ENCODE measurements at regions not wholly inside any gene's neighbourhood (a gene's known extent, or its start where the extent isn't known, plus 50 kb on each side); places are given as distances from the start of the nearest gene placed in this dataset.
"Not testable (repeated sequence)": the region's sequence is repeated elsewhere in the genome, so short reads cannot be mapped to it uniquely, and the experiment has no call there.

DNA sequence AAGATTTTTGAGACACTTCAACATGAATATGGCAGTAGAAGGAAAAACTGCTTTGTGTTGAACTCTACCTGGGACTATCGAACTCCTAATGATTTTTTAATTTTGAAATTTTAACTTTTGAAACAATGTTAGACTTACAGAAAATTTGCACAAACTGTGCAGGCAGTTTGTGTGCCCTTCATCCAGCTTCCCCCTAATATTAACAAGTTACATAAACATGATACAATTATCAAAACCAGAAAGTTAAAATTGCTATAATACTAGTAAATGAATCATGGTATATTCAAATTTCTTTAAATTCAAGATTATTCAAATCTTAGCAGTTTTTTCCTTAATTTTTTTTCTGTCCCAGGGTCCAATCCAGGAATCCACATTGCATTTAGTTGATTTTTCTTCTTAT, 278.9 kb downstream of the ADGRL2 start:
- DNase-seq (ENCODE audit: low read depth) = no peak

DNA sequence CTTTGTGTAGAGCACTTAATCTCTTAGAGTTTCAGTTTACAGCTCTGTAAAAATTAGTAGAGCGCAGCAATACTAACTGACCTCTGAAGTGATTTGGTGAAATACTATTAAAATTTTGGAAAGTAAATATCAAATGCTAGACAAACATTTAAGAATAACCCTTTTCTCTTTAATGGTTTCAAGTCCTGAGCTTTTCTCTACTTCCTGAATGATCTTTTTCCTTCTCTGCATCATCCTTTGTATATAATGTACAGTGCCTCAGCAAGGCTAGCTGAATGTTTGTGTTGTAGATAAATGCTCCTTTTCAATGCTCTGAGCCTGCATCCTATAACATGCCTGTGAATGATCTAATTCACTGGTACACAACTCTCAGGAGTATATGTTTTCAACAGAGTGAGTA, 272.9 kb downstream of the ADGRL2 start:
- no peak for DNase-seq (ENCODE audit: low read depth)

DNA sequence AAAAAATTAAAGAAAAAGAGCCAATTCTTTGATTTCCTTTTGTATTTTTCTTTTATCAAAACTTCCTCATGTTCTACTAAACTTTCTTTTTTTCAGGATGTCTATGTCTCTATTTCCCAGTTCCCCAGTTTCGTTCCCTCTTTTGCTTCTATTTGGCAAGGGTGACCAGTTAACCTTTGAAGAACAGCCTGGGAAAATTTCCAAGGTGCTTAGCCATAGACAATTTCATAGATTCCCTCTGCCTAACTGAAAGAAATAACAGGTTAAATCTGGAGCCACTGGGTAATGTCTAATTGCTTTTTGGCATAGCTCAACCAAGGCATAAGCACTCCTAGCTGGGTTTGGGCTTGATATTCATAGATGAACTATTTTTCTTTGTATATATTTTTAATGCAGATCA, 272.3 kb downstream of the ADGRL2 start:
- no peak for DNase-seq (ENCODE audit: low read depth)

DNA sequence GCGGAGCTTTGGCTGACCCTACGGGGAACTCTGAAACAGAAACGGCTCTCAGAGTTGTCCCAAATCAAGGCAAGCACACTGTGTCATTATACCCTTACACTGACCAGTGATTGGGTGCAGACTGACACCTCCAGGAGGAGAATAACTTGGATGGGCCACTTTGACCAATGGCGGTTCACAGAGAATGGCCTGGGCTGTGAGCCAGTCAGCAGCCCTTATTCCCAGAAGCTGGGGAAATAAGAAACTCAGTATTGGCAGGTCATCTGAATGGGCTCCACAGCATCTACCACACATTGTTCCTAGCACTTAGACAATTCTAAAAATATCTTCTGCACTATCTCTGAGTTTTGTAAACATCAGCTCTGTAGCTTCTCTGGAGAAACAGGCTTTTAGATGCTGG, 265.2 kb downstream of the ADGRL2 start:
- DNase-seq (ENCODE audit: low read depth) = no peak

DNA sequence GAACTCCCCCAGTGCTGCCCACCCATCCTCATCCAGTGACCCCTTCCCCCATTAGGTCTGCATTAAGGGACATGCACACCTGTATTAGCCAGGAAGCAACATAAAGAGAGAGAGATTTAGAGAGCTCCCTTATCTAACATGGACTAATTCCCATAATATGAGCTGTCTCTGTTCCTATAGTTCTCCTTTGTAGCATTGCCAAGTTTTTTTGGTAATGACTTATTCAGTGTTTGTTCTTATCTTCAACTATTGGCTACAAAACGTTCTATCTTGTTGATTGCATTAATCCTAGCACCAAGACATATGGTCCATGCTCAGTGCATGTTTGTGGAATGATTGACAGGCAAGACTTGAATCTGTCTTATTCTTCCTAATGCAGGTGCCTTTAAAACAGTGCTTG, 264.0 kb downstream of the ADGRL2 start:
- DNase-seq (ENCODE audit: low read depth) = no peak

DNA sequence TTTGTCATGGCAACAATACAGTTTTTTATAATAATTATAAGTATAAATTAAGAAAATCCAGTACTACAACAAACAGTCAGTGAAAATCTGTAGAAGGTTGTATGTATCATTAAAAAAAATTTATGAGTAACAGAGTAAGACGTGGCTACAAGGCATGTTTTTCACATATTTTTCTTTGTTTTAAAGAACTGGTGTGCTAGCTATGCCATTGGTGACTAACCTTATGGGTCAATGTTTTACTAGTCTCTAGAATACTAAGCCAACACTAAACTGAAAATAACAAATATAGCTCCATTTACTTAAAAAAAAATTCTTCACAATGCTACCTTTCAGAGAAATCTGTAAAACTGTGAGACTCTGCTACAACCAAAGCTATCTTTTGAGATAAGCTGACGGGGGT, 261.5 kb downstream of the ADGRL2 start:
- DNase-seq (ENCODE audit: low read depth) = no peak

DNA sequence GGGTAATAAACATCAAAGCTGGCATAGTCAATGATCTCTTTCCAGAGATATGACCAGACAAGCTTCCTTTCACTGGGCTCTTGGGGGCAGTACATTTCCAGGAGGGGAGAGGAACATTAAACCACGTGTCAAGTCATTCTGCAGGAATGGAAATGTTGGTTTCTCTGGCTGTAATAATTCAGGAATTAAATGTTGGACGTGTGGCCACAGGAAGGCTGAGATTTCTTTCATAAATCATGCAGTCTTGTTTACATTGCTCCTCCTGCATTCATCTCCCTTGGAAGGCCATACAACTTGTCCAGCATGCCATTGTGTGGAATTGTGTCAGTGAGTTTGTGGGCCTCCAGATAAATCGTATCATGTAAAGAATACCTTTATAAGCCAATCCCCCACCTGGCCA, 259.2 kb downstream of the ADGRL2 start:
- DNase-seq (ENCODE audit: low read depth) = no peak

DNA sequence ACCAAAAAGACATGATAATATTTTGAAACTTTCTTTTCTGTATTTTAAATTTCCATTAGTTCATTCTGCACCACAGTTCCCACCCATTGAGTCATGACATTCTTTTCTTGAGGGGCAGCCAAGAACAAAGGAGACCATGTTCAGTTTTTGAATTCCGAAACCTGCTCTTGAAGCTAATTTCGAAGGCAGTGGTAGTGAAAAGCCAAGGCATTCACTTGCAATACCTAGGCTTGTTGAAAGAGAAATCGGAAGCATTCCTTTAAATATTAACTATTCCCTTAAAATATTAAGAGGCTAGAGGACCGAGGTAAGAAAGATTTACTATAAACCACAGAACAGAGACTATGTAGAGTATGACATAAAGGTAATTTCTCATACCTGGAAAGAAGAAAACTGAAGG, 256.3 kb downstream of the ADGRL2 start:
- no peak for DNase-seq (ENCODE audit: low read depth)

DNA sequence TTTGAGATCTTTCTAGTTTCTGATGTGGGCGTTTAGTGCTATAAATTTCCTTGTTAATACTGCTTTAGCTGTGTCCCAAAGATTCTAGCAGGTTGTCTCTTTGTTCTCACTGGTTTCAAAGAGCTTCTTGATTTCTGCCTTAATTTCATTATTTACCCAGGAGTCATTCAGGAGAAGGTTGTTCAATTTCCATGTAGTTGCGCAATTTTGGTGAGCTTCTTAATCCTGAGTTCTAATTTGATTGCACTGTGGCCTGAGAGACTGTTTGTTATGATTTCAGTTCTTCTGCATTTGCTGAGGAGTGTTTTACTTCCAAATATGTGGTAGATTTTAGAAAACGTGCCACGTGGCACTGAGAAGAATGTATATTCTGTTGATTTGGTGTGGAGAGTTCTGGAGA, 254.6 kb downstream of the ADGRL2 start:
- DNase-seq (ENCODE audit: low read depth) = not testable (repeated sequence)

DNA sequence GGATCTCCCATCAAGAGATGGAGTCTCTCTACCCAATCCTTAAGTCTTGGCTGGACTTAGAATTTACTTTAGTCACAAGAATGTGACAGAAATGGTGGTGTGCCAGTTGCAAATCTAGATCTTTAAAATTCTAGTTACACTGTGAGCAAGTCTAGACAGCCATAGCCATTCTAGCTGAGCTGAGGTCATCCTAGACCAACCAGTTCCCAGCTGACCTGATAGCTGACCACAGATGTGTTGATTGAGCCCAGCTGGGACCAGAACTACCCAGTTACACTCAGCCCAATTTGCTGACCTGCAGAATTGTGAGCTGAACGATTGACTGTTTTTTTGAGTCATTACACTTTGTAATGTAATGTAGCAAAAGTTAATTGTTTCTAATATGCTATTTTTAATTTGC, 251.8 kb downstream of the ADGRL2 start:
- no peak for DNase-seq (ENCODE audit: low read depth)

DNA sequence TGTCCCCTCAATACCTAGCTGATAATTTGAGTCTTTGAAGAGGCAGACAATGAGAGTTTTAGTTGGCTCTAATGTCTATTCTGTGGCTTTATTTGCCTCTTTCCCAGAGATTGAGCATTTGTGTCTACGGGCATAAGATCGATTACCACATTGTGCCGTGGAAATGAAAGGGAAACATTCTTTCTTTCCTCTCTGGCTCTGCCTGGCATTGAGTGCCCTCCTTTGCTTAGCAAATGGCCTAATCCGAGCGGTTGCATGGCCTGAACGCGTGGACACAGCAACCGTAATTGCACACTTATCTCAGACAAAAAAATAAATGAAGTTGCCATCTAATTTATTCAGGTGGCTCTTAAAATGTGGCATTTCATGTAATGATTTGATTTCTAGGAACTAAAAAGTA, 247.9 kb downstream of the ADGRL2 start:
- no peak for DNase-seq (ENCODE audit: low read depth)

DNA sequence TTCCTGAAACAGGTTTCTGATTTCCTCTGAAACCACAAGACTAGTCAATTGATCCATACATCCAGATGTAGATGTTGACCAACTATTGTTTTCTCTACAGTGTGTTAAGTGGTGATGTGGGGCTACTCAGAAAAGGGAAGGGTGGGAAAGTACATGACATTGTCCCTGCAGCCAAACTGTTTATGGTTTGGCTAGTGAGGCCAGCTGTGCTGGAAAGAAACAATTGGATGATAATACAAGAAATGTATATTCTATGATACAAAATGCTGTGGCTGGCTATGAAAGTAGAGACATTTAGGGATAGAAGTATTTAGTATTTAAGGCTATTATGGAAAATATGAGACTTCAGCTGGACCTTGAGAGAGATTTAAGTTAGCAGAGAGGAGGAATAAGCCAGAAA, 244.5 kb downstream of the ADGRL2 start:
- DNase-seq (ENCODE audit: low read depth) = no peak

DNA sequence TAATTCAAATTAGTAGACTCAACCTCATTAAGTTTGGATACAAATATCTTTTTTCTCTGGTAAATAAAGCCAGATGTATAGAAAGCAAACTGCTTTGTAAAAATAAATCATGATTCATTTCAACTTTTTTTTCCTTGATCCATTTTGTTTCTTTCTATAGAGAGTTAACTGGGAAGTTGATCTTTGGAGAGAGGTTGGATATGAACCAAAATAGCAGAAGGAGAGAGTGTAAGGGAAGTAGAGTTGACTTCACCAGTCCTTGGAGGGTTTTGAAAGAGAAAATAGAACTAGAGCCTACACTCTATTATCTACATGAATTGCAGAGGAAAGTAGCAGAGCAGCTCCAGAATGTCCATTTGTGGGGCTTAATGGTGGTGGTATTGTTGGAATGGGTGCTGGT, 243.8 kb downstream of the ADGRL2 start:
- no peak for DNase-seq (ENCODE audit: low read depth)

DNA sequence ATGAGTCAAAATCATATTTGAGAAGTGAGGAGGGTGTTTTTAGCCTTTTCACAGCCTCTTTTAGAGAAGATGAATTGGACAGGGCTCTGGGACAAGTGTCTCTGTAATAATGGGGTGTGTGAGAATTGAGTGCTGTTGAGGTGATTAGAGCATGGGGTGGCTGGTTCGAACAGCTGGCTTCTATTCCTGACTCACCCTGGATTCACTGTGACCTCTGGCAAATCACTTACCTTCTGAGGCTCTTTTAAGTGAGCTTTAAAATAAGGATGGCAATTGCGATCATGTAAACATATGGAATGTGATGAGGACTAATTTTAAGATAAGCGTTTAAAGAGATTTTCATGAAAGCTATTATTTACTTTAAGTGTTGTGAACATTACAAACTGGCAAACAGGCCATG, 243.4 kb downstream of the ADGRL2 start:
- DNase-seq (ENCODE audit: low read depth) = no peak

DNA sequence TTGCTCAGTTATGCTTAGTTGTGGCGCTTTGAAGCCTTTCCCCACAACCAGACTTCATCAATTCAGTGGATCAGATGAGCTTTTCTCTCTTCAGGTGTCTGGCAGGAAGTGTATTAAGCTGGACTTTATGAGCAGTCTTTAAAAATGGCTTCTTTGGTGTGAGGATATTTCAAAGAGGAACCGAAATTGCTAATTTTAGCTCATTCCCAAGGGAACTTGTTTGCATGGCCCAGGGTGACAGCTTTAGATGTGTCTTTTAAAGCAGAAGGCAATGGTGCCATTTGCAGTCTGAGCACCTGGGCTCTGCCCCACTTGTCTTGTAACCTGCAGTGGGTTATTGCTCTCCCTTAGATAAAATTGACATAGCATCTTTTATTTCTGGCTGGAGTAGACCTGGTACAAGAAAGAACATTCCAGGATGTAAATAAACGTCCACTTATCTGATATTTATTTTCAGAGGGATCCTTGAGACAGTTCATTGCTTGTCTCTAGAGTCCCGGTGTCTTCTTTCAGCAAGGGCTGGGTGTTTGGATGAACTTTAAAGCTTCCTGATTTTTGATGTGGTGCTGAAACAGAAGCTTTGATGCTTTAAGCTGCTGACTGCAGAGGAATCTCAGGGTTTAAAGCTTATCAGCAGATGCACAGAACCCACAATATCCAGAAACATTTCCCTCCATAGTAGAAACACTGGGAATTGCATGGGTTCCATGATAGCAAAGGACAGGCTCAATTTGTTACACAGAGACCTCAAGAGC, 241.7 kb downstream of the ADGRL2 start:
- no peak for DNase-seq (ENCODE audit: low read depth)
